ENCODE measurements at regions not wholly inside any gene's neighbourhood (a gene's known extent, or its start where the extent isn't known, plus 50 kb on each side); places are given as distances from the start of the nearest gene placed in this dataset.

- no peak for DNase-seq (ENCODE audit: low spot score)
- no peak overlapping the region for H3K4me3 ChIP-seq
- H3K27ac ChIP-seq = no peak overlapping the region
- TF ChIP-seq, protein P1, sequence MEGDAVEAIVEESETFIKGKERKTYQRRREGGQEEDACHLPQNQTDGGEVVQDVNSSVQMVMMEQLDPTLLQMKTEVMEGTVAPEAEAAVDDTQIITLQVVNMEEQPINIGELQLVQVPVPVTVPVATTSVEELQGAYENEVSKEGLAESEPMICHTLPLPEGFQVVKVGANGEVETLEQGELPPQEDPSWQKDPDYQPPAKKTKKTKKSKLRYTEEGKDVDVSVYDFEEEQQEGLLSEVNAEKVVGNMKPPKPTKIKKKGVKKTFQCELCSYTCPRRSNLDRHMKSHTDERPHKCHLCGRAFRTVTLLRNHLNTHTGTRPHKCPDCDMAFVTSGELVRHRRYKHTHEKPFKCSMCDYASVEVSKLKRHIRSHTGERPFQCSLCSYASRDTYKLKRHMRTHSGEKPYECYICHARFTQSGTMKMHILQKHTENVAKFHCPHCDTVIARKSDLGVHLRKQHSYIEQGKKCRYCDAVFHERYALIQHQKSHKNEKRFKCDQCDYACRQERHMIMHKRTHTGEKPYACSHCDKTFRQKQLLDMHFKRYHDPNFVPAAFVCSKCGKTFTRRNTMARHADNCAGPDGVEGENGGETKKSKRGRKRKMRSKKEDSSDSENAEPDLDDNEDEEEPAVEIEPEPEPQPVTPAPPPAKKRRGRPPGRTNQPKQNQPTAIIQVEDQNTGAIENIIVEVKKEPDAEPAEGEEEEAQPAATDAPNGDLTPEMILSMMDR (IDR thresholded peaks at IDR 0.05) = no peak
- H3K36me3 ChIP-seq = no peaks in the 10 kb centered on the region
- H3K4me1 ChIP-seq = no peaks in the 10 kb centered on the region
- no peaks in the 10 kb centered on the region for H3K27me3 ChIP-seq
- H3K9me3 ChIP-seq = no peaks in the 10 kb centered on the region
Observed at GRCh38 chr2:6554466-6554865, 311.2 kb downstream of the CMPK2 start.

DNA sequence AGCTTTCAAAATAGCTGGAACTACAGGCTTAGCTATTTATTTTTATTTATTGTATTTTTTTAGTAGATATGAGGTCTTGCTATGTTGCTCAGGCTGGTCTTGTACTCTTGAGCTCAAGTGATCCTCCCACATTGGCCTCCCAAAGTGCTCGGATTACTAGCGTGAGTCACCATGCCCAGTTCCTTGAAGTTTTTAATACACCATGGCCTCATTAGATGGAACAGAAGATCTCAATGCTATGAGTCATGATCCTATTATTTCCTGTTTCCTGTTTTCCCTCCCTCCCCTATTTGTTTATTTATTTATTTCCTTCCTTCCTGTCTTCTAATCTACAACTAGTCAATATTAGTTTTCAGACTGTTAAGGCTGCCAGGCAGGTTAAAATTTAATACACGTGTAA, 309.0 kb downstream of the CMPK2 start:
- H3K36me3 ChIP-seq = no peaks in the 10 kb centered on the region
- H3K4me1 ChIP-seq = no peaks in the 10 kb centered on the region
- H3K27ac ChIP-seq = no peak overlapping the region
- no peaks in the 10 kb centered on the region for H3K27me3 ChIP-seq
- DNase-seq (ENCODE audit: low spot score) = no peak
- no peaks in the 10 kb centered on the region for H3K9me3 ChIP-seq
- no peak overlapping the region for H3K4me3 ChIP-seq
- TF ChIP-seq, protein P1 (IDR thresholded peaks at IDR 0.05) = no peak

DNA sequence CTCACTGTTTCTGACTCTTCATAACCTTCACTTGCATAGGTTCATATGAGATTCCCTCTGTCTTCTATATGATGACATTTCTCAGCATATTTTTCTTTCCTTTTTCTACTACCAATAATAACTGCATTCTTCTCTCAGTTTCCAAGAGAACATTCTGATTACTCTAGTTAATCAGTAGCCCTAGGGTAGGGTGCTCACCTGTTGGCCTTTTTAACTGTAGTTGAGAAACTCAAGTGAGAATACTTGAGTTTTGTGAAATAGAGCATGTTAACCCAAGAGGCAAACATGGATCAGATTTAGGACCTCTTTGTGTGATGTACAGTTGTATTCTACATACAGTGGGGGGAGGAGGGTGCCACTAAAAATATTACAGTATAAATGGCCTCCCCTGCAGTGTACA, 308.0 kb downstream of the CMPK2 start:
- Histone ChIP-seq H3K4me3 (no peak overlapping the region), H3K27ac (no peak overlapping the region), H3K9me3 (no peaks in the 10 kb centered on the region), H3K36me3 (no peaks in the 10 kb centered on the region), H3K27me3 (no peaks in the 10 kb centered on the region), H3K4me1 (no peaks in the 10 kb centered on the region)
- DNase-seq (ENCODE audit: low spot score) = no peak
- TF ChIP-seq, protein P1 (IDR thresholded peaks at IDR 0.05) = no peak

DNA sequence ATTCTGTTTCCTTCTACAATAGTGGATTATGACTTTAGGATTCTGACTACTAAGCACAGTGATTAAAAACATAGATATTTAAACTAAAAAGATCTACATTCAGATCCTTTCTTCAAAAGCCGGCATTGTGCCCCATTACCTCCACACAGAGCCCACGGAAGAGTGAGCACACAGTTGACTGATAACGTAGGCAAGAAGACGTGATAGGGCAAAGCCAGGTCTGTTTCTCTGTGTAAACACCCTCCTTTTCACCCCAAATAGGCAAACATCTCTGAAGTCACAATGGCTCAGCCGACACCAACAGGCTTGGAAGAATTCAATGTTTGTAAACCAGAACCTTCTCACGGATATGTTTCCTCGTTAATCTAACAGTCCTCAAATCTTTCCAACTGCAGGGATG, 302.9 kb downstream of the CMPK2 start:
- no peaks in the 10 kb centered on the region for H3K27me3 ChIP-seq
- no peak for DNase-seq (ENCODE audit: low spot score)
- no peak overlapping the region for H3K4me3 ChIP-seq
- H3K4me1 ChIP-seq = no peaks in the 10 kb centered on the region
- no peaks in the 10 kb centered on the region for H3K36me3 ChIP-seq
- H3K9me3 ChIP-seq = no peaks in the 10 kb centered on the region
- H3K27ac ChIP-seq = no peak overlapping the region
- TF ChIP-seq, protein P1 (IDR thresholded peaks at IDR 0.05) = no peak

- Histone ChIP-seq H3K27me3 (no peaks in the 10 kb centered on the region), H3K27ac (no peak overlapping the region), H3K36me3 (no peaks in the 10 kb centered on the region), H3K4me1 (no peaks in the 10 kb centered on the region), H3K4me3 (no peak overlapping the region), H3K9me3 (no peaks in the 10 kb centered on the region)
- TF ChIP-seq, protein P1 (IDR thresholded peaks at IDR 0.05) = no peak
- DNase-seq (ENCODE audit: low spot score) = no peak
Observed at GRCh38 chr2:6564326-6564725, 301.4 kb downstream of the CMPK2 start.

DNA sequence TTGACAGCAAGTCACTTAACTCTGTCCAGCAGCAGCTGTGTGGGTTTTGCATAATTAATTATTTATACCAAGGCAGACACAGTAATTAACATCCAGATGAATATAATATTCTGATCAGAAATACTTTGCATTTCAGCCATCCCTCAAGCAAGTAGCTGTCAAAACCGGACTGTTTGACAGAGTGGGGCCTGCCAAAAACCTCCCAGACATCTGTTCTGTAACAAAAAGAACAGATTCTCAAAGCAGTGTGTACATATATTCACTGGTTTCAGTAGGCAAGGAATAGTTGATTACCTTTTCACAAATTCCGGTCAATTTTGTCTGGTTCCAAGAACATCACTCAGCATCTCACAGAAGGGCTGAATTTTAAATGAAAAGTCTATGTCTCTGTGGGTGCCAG, 291.6 kb downstream of the CMPK2 start:
- Histone ChIP-seq H3K27ac (no peak overlapping the region), H3K4me3 (no peak overlapping the region), H3K9me3 (peaks cover 0 to 4% of the 10 kb centered on the region in 2 donors), H3K27me3 (no peaks in the 10 kb centered on the region), H3K36me3 (no peaks in the 10 kb centered on the region), H3K4me1 (no peaks in the 10 kb centered on the region)
- DNase-seq (ENCODE audit: low spot score) = no peak
- TF ChIP-seq, protein P1 (IDR thresholded peaks at IDR 0.05) = no peak

All from right atrium auricular region (tissue), 2 donors.